ENCODE measurements at regions not wholly inside any gene's neighbourhood (a gene's known extent, or its start where the extent isn't known, plus 50 kb on each side); places are given as distances from the start of the nearest gene placed in this dataset.

GRCh38 chr13:84430446-84430845, 548.2 kb upstream of the SLITRK1 start:
- TF ChIP-seq EZH2 (IDR thresholded peaks at IDR 0.05; ENCODE audit: low read depth) (no peak), CTCF (conservative IDR thresholded peaks at IDR 0.05) (no peak)

All from PC-9 (cell line).